Transverse colon (tissue), 4 donors: ENCODE measurements at regions not wholly inside any gene's neighbourhood (a gene's known extent, or its start where the extent isn't known, plus 50 kb on each side); places are given as distances from the start of the nearest gene placed in this dataset.

Experiments used
- EP300 ChIP-seq: sonication (generic); formaldehyde crosslinking; IDR thresholded peaks from one replicate; pipeline ENCODE4 v1.6.1; 2017; ENCODE audit warnings: antibody characterized with exemption, low read depth
- POLR2A ChIP-seq: fragments of 450-650 bp; IDR thresholded peaks from one replicate; pipeline ENCODE4 v1.6.1; 2016; ENCODE audit warnings: antibody characterized with exemption, mild to moderate bottlenecking, moderate library complexity
- POLR2AphosphoS5 ChIP-seq, 3 donors: sonication (generic); formaldehyde crosslinking; IDR thresholded peaks; one replicate each; pipeline ENCODE4 v1.6.1; 2016; ENCODE audit warnings: antibody characterized with exemption in 3 of 3
- TF ChIP-seq, protein P1 (sequence below), 5 experiments: fragments of 200-600 bp in 3 of 5; fragments of 450-650 bp in 2 of 5; sonication (generic) in 3 of 5; IDR thresholded peaks; 1 replicate in 2 of 5; 2 replicates in 3 of 5; pipeline ENCODE4 v1.5.1; 2016 to 2017; ENCODE audit warnings: antibody characterized with exemption in 5 of 5, inconsistent platforms in 3 of 5, mild to moderate bottlenecking in 2 of 5, moderate library complexity in 1 of 5

DNA sequence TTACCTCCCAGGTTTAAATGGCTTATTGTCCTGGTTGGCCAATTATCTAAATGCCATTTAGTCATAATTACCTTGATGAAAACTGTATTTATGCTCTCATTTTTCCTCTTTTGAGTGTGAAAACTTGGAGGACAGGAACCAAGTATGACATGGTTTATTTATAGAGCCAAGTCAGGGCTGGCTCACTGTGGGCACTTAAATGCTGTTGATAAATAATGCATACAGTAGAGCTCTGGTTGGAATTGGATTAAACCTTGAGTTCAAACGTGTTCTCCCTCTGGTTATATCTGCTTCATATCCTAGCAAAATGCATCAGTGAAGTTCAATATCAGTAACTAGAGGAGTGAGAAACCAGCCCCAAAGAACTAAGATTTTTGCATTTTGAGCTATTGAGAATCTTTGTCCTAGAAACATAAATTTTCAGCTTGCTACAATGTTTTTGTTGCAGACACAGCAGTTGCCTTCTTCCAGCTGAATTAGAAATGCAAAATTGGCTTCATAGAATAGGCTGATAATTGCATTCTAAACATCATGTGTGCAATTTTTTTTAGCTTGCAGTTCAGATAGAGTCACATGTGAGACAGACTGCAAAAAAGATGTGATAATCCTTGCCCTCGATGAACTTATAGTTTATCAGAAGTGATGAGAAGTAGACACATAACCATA is 255.8 kb downstream of the BTBD3 start:
- TF ChIP-seq EP300 (no peak), POLR2A (no peak), POLR2AphosphoS5 (IDR thresholded peaks at IDR 0.05) (no peak)
- TF ChIP-seq, protein P1, sequence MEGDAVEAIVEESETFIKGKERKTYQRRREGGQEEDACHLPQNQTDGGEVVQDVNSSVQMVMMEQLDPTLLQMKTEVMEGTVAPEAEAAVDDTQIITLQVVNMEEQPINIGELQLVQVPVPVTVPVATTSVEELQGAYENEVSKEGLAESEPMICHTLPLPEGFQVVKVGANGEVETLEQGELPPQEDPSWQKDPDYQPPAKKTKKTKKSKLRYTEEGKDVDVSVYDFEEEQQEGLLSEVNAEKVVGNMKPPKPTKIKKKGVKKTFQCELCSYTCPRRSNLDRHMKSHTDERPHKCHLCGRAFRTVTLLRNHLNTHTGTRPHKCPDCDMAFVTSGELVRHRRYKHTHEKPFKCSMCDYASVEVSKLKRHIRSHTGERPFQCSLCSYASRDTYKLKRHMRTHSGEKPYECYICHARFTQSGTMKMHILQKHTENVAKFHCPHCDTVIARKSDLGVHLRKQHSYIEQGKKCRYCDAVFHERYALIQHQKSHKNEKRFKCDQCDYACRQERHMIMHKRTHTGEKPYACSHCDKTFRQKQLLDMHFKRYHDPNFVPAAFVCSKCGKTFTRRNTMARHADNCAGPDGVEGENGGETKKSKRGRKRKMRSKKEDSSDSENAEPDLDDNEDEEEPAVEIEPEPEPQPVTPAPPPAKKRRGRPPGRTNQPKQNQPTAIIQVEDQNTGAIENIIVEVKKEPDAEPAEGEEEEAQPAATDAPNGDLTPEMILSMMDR (IDR thresholded peaks at IDR 0.05) = no peak
